ENCODE measurements at regions not wholly inside any gene's neighbourhood (a gene's known extent, or its start where the extent isn't known, plus 50 kb on each side); places are given as distances from the start of the nearest gene placed in this dataset.

DNA sequence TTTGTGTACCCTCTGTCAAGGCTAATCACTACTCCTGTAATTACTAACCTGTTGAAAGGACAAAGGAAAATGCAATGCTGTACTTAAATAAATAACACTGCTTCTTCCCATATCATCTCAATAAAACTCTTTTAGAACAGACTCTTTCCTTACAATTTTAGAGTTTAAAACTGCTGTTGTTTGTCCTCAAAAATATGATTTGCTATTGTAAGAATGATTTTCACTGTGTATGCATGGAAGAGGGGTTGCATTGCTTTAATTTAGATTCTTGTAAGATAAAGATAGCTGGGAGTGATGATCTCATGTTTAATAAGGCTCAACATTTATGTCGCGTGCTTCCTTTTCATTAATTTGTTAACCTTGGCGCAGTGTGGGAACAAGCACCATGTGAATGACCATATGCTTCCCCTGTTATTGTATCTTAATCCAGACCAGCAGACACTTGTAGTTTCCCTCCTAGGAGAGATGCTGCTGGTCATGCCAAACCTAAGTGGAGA lies 89.8 kb upstream of the ATXN1 start:
- no peak for TF ChIP-seq POLR2A (IDR thresholded peaks at IDR 0.05)
- TF ChIP-seq CTCF (IDR thresholded peaks at IDR 0.05 in 4 of 5, conservative IDR thresholded peaks at IDR 0.05 in 1 of 5), result no peak
